AG20443 (cell line): ENCODE measurements at regions not wholly inside any gene's neighbourhood (a gene's known extent, or its start where the extent isn't known, plus 50 kb on each side); places are given as distances from the start of the nearest gene placed in this dataset.

Experiments
- DNase-seq: peaks from one replicate; pipeline ENCODE4 v3.0.0; 2012; ENCODE audit warnings: low spot score, mixed read lengths

GRCh38 chr7:110568388-110568787 lies 522.5 kb upstream of the LRRN3 start:
- DNase-seq: no peak

- no peak for DNase-seq
These were observed 522.0 kb upstream of the LRRN3 start for GRCh38 chr7:110568932-110569331.

- DNase-seq: no peak
These were observed 521.3 kb upstream of the LRRN3 start for GRCh38 chr7:110569486-110570205.

GRCh38 chr7:110573862-110574528 lies 516.9 kb upstream of the LRRN3 start:
- no peak for DNase-seq

GRCh38 chr7:110587294-110587693 lies 503.6 kb upstream of the LRRN3 start:
- no peak for DNase-seq

GRCh38 chr7:110590415-110590814 lies 500.5 kb upstream of the LRRN3 start:
- no peak for DNase-seq

GRCh38 chr7:110591341-110591740 lies 499.6 kb upstream of the LRRN3 start:
- DNase-seq: no peak

GRCh38 chr7:110592557-110592956 lies 498.4 kb upstream of the LRRN3 start:
- no peak for DNase-seq

- DNase-seq: no peak
These were observed 497.6 kb upstream of the LRRN3 start for GRCh38 chr7:110593355-110593754.

GRCh38 chr7:110595694-110596093 lies 495.2 kb upstream of the LRRN3 start:
- DNase-seq: no peak

- DNase-seq: no peak
These were observed 490.0 kb upstream of the LRRN3 start for GRCh38 chr7:110600956-110601355.

- DNase-seq: no peak
These were observed 489.2 kb upstream of the LRRN3 start for GRCh38 chr7:110601710-110602109.

- DNase-seq: no peak
These were observed 486.7 kb upstream of the LRRN3 start for GRCh38 chr7:110604206-110604605.

- no peak for DNase-seq
These were observed 486.0 kb upstream of the LRRN3 start for GRCh38 chr7:110604885-110605284.

GRCh38 chr7:110607050-110607857 lies 483.7 kb upstream of the LRRN3 start:
- no peak for DNase-seq

- DNase-seq: no peak
These were observed 481.6 kb upstream of the LRRN3 start for GRCh38 chr7:110609336-110609735.

- DNase-seq: no peak
These were observed 478.2 kb upstream of the LRRN3 start for GRCh38 chr7:110612680-110613079.
